ENCODE measurements at regions not wholly inside any gene's neighbourhood (a gene's known extent, or its start where the extent isn't known, plus 50 kb on each side); places are given as distances from the start of the nearest gene placed in this dataset.

DNA sequence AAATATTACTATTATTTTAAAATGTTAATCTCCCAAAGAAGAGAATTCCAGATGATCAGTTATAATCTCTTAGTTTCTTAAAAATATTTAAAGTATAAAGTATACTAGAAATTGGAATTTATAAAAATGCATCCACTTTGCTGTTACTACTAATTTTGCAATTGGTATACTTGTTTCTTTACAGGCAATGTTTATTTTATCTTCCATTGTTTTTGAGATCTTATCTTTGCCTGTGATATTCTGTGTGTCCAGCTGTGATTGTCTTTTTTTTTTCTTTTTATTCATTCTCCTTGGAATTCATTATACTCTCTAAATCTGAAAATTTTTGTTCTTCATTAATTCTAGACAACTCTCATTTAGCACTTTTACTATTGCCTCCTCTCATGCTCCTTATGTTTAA, 652.6 kb downstream of the TNS3 start:
- TF ChIP-seq, protein P1, sequence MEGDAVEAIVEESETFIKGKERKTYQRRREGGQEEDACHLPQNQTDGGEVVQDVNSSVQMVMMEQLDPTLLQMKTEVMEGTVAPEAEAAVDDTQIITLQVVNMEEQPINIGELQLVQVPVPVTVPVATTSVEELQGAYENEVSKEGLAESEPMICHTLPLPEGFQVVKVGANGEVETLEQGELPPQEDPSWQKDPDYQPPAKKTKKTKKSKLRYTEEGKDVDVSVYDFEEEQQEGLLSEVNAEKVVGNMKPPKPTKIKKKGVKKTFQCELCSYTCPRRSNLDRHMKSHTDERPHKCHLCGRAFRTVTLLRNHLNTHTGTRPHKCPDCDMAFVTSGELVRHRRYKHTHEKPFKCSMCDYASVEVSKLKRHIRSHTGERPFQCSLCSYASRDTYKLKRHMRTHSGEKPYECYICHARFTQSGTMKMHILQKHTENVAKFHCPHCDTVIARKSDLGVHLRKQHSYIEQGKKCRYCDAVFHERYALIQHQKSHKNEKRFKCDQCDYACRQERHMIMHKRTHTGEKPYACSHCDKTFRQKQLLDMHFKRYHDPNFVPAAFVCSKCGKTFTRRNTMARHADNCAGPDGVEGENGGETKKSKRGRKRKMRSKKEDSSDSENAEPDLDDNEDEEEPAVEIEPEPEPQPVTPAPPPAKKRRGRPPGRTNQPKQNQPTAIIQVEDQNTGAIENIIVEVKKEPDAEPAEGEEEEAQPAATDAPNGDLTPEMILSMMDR (IDR thresholded peaks at IDR 0.05), result no peak
- Histone ChIP-seq H3K27me3 (ENCODE audit: control insufficient read depth in 1 of 2, insufficient read depth in 2 of 2, low read length in 2 of 2) (no peaks in the 10 kb centered on the region), H3K9me3 (ENCODE audit: control insufficient read depth in 1 of 2, insufficient read depth in 1 of 2, low read length in 2 of 2) (peaks cover 0 to 4% of the 10 kb centered on the region in 2 experiments), H3K4me3 (ENCODE audit: low read length) (no peak overlapping the region), H3K27ac (ENCODE audit: low read depth in 1 of 2, low read length in 2 of 2) (no peak overlapping the region), H3K36me3 (ENCODE audit: insufficient read depth, low read length) (no peaks in the 10 kb centered on the region), H3K4me1 (ENCODE audit: insufficient read depth, low read length) (no peaks in the 10 kb centered on the region)
- POLR2A ChIA-PET, result no interaction called here
- DNase-seq (no peak), ATAC-seq (ENCODE audit: poor library complexity) (no peak)
- H3K9me3 Mint-ChIP-seq, result peaks cover 5% of the 10 kb centered on the region
- CTCF ChIA-PET, result no interaction called here
- H3K27me3 Mint-ChIP-seq, result no peaks in the 10 kb centered on the region
- no peaks in the 10 kb centered on the region for H3K36me3 Mint-ChIP-seq (ENCODE audit: low read depth)
- intact Hi-C loops (cut with DNase I, micrococcal nuclease), result no loop called here
- H3K4me1 Mint-ChIP-seq (ENCODE audit: low read depth), result no peaks in the 10 kb centered on the region
- H3K4me3 Mint-ChIP-seq, result no peak overlapping the region
- no peak overlapping the region for H3K27ac Mint-ChIP-seq

DNA sequence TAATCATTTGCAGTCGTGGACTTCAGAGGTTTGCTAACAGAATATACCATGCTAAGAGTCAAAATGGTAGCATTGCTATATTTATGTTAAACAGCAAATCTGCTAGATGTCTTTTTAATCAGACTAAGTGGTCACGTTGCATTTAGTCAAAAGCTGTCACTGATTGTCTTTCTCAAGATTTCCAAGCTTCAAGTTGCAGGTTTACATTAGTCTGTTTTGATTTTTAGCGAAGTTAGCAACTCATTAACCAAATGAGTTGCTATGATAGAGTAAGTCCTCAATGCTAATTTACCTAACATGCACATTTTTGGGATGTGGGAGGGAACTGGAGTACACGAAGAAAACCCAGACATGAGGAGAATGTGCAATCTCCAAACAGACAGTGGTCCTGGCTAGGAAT, 653.2 kb downstream of the TNS3 start:
- no peak for DNase-seq
- Mint-ChIP-seq H3K4me1 (ENCODE audit: low read depth) (no peaks in the 10 kb centered on the region), H3K4me3 (no peak overlapping the region), H3K9me3 (peaks cover 2% of the 10 kb centered on the region), H3K27me3 (no peaks in the 10 kb centered on the region), H3K36me3 (ENCODE audit: low read depth) (no peaks in the 10 kb centered on the region), H3K27ac (no peak overlapping the region)
- TF ChIP-seq, protein P1 (IDR thresholded peaks at IDR 0.05), result no peak
- Histone ChIP-seq H3K36me3 (ENCODE audit: insufficient read depth, low read length) (no peaks in the 10 kb centered on the region), H3K4me1 (ENCODE audit: insufficient read depth, low read length) (no peaks in the 10 kb centered on the region), H3K4me3 (ENCODE audit: low read length) (no peak overlapping the region), H3K9me3 (ENCODE audit: control insufficient read depth in 1 of 2, insufficient read depth in 1 of 2, low read length in 2 of 2) (peaks cover 0 to 4% of the 10 kb centered on the region in 2 experiments), H3K27ac (ENCODE audit: low read depth in 1 of 2, low read length in 2 of 2) (no peak overlapping the region), H3K27me3 (ENCODE audit: control insufficient read depth in 1 of 2, insufficient read depth in 2 of 2, low read length in 2 of 2) (no peaks in the 10 kb centered on the region)
- CTCF ChIA-PET, result no interaction called here
- intact Hi-C loops (cut with DNase I, micrococcal nuclease), result no loop called here
- no peak for ATAC-seq (ENCODE audit: poor library complexity)
- POLR2A ChIA-PET, result no interaction called here

DNA sequence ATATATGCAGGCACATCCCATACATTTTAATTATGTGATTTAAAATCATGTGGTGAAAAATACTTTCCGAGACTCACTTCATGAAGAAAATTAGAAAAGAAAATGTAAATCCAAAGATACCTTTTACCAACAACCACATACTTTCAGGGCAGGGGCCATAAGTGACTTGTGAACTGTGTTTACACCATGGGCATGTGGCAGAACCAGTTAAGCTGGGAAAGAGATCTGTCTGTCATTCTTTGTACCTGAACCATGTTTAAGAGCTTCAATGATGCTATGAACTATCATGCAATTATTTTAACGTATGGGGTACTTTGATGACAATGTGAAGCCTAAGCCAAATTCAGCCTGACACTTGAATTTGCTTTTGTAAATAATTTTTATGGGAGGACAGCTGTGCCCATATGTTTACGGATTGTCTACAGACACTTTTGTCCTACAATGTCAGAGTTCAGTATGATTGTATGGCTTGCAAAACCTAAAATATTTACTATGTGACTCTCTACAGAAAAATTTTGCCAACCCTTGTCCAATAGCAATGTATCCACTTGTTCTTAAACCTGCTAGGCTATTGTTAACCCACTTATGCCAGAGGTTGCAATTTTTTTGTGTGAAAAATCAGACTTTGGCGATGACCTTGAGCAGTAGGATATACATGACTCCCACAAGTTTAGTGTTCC, 654.6 kb downstream of the TNS3 start:
- intact Hi-C loops (cut with DNase I, micrococcal nuclease), result no loop called here
- Histone ChIP-seq H3K4me1 (ENCODE audit: insufficient read depth, low read length) (no peaks in the 10 kb centered on the region), H3K36me3 (ENCODE audit: insufficient read depth, low read length) (no peaks in the 10 kb centered on the region), H3K9me3 (ENCODE audit: control insufficient read depth in 1 of 2, insufficient read depth in 1 of 2, low read length in 2 of 2) (peaks cover 0 to 4% of the 10 kb centered on the region in 2 experiments), H3K27ac (ENCODE audit: low read depth in 1 of 2, low read length in 2 of 2) (no peak overlapping the region), H3K4me3 (ENCODE audit: low read length) (no peak overlapping the region), H3K27me3 (ENCODE audit: control insufficient read depth in 1 of 2, insufficient read depth in 2 of 2, low read length in 2 of 2) (no peaks in the 10 kb centered on the region)
- no peak for ATAC-seq (ENCODE audit: poor library complexity)
- H3K9me3 Mint-ChIP-seq, result peaks cover 2% of the 10 kb centered on the region
- no peak overlapping the region for H3K27ac Mint-ChIP-seq
- CTCF ChIA-PET, result no interaction called here
- H3K4me3 Mint-ChIP-seq, result no peak overlapping the region
- no peaks in the 10 kb centered on the region for H3K4me1 Mint-ChIP-seq (ENCODE audit: low read depth)
- H3K36me3 Mint-ChIP-seq (ENCODE audit: low read depth), result no peaks in the 10 kb centered on the region
- H3K27me3 Mint-ChIP-seq, result no peaks in the 10 kb centered on the region
- POLR2A ChIA-PET, result no interaction called here
- DNase-seq, result no peak
- TF ChIP-seq, protein P1 (IDR thresholded peaks at IDR 0.05), result no peak

Data from CD4-positive, alpha-beta T cell (primary cell).